Activated T-cell treated with anti-CD3 and anti-CD28 coated beads for 1 hour (primary cell): ENCODE measurements at regions not wholly inside any gene's neighbourhood (a gene's known extent, or its start where the extent isn't known, plus 50 kb on each side); places are given as distances from the start of the nearest gene placed in this dataset.

Experiments used
- DNase-seq: peaks from one replicate; pipeline ENCODE4 v3.0.0-alpha.2; 2020; ENCODE audit warnings: low read depth

- no peak for DNase-seq
These were observed 156.5 kb downstream of the ARL6IP6 start for GRCh38 chr2:152874955-152875354.

DNA sequence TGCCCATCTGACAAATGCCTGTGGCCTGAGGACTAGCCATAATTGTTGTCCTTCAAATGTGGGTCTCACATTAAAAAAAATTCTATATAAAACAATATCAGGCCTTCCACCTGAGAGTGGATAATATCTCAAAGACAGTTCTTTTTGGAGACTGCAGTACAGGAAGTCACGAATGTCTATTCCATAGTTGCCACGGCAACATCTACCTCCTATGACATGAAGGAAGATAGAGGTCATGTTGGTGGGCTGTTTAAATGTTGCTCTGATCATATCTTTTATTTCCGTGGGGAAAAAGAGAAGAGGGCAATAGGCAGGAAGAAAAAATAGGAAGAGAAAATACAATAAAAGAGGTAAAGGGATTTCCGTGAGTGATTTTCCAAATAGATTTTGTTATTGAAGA, 151.8 kb downstream of the ARL6IP6 start:
- DNase-seq = no peak

DNA sequence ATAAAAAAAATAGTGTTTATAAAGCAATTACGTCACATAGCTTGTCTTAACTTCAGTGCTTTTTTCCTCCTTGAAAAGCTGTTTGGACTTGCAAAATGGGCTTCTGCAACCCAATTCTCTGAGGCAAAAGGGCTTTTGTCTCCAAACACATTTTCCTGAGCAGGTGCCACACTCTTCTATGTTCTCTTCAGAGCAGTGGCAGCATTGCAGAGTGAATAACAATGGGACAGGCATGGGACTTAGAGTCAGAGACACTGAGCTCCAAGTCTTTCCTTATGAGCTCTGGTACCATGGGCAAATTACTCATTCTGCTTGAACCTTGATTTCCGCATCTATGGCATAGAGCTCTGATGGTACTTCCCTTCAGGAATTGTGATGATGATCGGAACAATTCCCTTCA, 149.0 kb downstream of the ARL6IP6 start:
- DNase-seq = no peak

DNA sequence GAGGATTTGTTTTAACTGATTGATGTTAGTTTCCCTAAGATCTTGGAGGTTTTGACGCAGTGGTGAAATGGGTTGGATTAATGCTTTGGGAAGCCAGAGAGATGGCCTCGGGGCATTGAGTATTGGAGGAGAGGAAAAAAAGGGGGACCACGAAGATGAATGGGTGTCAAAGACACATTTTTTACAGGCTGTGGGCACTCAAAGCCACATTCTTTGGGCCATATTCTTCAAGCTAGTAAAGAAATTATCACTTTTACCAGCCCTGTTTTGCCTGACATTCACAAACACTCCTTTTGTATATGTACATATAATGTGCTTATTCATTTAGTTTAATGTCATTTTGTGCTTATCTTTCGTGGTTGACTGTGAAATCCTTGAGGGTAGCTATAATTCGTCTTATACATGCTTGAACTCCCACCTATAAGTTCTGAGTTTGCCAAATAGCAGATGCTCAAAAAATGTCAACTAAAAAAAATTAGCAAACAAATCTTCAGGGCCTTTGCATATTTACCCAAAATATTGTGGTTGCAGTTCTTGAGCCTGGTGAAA, 146.3 kb downstream of the ARL6IP6 start:
- DNase-seq = no peak

- DNase-seq = no peak
These were observed 145.4 kb downstream of the ARL6IP6 start for GRCh38 chr2:152863826-152864225.

GRCh38 chr2:152861349-152861942, 143.0 kb downstream of the ARL6IP6 start:
- no peak for DNase-seq

GRCh38 chr2:152858594-152859265, 140.3 kb downstream of the ARL6IP6 start:
- no peak for DNase-seq

DNA sequence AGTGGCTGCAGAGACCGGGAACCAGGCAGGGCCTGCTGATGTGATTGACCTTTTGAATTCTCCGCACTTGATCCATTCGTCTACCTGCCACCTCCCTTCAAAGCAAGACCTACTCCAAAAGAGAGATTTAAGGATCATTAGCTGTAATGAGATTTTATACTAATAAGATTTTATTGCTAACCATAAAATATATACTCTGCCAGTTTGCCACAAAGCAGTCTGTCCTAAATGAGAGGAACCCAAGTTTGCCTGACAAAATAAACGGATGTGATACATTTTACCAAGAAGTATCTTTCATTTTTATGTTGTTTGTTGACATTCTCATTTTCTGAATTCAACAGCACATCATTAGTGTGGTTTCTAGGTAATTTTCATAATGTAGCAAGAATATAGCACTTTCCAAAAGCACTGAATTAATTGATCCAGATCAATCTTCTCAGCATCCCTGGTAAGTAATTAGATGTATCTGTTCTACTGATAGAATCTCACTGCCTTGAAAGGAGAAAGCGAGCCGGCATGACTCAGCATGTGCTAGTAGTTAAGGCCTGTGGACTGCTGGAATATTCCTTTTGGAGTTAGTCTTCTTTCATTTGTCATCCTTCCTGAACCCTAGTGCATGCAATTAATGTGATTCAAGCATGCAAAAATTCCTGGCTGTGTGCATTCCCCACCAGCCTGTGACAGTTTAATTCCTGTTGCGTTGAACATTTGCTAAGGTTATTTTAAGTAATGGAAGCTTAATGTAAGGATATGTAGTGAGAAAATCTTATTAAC, 128.5 kb downstream of the ARL6IP6 start:
- DNase-seq = no peak

- DNase-seq = no peak
These were observed 117.3 kb downstream of the ARL6IP6 start for GRCh38 chr2:152835674-152836073.

DNA sequence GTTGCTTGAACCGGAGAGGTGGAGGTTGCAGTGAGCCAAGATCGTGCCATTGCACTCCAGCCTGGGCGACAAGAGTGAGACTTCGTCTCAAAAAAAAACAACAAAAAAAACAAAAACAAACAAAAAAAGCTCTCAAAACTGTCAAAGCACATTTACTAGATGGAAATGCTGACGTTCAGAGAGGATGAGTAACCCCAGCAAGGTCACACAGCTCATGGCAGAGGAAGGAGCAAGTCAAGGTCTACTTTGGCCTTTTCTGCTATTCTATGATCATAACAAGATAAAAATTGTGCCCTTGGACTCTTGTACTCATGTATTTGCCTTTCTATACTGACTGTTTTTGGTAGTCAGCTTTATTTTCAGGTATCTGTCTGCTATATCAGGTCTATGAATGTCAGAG, 109.5 kb downstream of the ARL6IP6 start:
- no peak for DNase-seq

GRCh38 chr2:152826581-152827279, 108.3 kb downstream of the ARL6IP6 start:
- DNase-seq = no peak

- DNase-seq = no peak
These were observed 107.4 kb downstream of the ARL6IP6 start for GRCh38 chr2:152825834-152826233.

- DNase-seq = no peak
These were observed 105.5 kb downstream of the ARL6IP6 start for GRCh38 chr2:152823905-152824304.

- DNase-seq = no peak
These were observed 104.3 kb downstream of the ARL6IP6 start for GRCh38 chr2:152822676-152823075.

DNA sequence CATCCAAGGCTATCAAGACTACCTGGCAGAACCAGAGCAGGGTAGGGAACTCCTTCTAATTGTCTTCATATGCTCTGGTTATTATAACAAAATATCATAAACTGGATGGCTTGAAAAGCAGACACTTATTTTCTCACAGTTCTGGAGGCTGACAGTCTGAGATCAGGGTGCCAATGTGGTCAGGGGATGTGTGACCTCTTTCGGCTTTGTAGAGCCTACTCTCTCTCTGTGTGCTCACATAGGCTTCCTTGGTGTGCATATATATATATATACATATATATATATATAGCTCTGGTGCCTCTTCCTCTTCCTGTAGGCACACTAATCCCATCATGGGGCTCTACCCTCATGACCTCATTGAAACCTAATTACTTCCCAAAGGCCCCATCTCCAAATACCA, 101.6 kb downstream of the ARL6IP6 start:
- no peak for DNase-seq

- DNase-seq = no peak
These were observed 97.3 kb downstream of the ARL6IP6 start for GRCh38 chr2:152815634-152816257.

DNA sequence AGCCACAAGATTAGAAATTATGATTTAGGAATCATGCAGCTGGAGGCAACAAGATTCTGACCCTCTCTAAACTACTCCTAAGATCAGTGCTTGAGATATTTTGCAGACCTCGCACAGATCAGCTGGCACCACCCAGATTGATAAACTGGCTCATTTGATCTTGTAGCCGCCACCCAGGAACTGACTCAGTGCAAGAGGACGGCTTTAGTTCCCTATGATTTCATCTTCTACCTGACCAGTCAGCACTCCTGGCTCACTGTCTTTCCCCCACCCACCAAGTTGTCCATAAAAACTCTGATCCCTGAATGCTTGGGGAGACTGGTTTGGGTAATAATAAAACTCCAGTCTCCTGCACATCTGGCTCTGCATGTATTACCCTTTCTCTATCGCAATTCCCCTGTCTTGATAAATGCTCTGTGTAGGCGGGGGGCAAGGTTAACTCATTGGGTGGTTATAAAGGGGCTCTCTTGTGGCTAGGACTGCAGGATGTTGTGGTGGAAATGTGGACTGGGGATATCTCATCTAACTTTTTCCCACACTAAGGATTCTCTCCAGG, 96.1 kb downstream of the ARL6IP6 start:
- no peak for DNase-seq

GRCh38 chr2:152813351-152813750, 94.9 kb downstream of the ARL6IP6 start:
- no peak for DNase-seq
